ENCODE measurements at regions not wholly inside any gene's neighbourhood (a gene's known extent, or its start where the extent isn't known, plus 50 kb on each side); places are given as distances from the start of the nearest gene placed in this dataset.

DNA sequence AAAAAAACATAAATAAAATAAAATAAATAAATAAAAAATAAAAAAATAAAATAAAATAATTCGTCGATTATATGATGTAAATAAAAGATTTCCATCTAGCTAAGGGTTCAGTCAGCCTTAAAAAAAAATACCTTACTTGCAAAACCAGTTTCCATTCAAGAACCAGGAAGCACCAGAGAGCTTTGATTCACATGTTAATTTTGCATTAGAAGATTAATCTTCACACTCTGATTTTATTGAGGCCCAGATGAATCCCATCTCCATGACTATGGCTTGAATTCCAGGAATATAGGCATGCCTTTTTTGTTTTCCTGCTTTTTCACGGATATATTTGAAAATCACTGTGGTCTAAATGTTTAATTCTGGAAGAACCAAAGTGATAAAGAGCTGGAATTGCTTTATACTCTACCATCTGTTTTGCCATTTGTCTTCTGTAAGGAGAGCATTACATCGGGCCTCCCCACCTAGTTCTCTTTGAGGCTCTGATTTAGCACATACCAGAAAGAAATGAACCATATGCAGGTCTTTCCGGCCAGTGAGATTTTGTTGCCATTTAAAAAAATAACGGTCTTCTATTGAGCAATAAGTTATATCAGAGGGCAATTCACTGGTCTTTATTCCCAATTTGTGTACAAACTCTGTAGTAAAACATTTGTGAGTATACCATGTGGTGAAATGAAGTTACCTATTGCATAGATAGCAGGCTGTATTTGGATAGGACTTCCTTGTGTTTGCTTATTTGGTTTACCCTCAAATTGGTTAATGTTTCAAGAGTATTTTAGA is 175.5 kb downstream of the AEBP2 start:
- H3K4me1 Mint-ChIP-seq: peaks cover 3% of the 10 kb centered on the region
- Histone ChIP-seq H3K4me2 (replicated peaks; ENCODE audit: extremely low read depth, low read length, poor library complexity, severe bottlenecking) (no peak overlapping the region), H3K4me1 (ENCODE audit: control insufficient read depth in 1 of 2, insufficient read depth in 2 of 2, low read length in 2 of 2) (no peaks in the 10 kb centered on the region), H3K27ac (ENCODE audit: low read depth in 1 of 2, low read length in 2 of 2) (no peak overlapping the region), H3K79me2 (ENCODE audit: insufficient read depth, low read length) (no peaks in the 10 kb centered on the region), H4K20me1 (ENCODE audit: insufficient read depth, low read length) (no peaks in the 10 kb centered on the region), H2AFZ (ENCODE audit: insufficient read depth, low read depth, low read length, poor library complexity, severe bottlenecking) (no peak overlapping the region), H3K9me3 (replicated peaks in 1 of 2; ENCODE audit: control insufficient read depth in 1 of 2, insufficient read depth in 1 of 2, low read length in 2 of 2) (peaks cover 0 to 6% of the 10 kb centered on the region in 2 donors), H3K4me3 (replicated peaks in 1 of 3; ENCODE audit: low read depth in 2 of 3, low read length in 3 of 3) (no peak overlapping the region), H3K27me3 (ENCODE audit: control insufficient read depth in 2 of 2, insufficient read depth in 2 of 2, low read length in 2 of 2) (no peaks in the 10 kb centered on the region), H3K36me3 (replicated peaks in 1 of 2; ENCODE audit: control insufficient read depth in 1 of 2, insufficient read depth in 2 of 2, low read length in 2 of 2) (no peaks in the 10 kb centered on the region), H3K9ac (ENCODE audit: insufficient read depth, low read length, poor library complexity, severe bottlenecking) (no peak overlapping the region)
- H3K27me3 Mint-ChIP-seq (ENCODE audit: low read depth in 3 of 3): peaks cover 0 to 1% (median 0%) of the 10 kb centered on the region in 3 donors
- H3K36me3 Mint-ChIP-seq: no peaks in the 10 kb centered on the region
- intact Hi-C loops (cut with micrococcal nuclease): no loop called here
- WGBS (ENCODE audit: insufficient coverage): no CpG with 5 or more reads among the region's 6 CpGs
- H3K27ac Mint-ChIP-seq: no peak overlapping the region
- H3K4me3 Mint-ChIP-seq: no peak overlapping the region
- TF ChIP-seq, protein P1, sequence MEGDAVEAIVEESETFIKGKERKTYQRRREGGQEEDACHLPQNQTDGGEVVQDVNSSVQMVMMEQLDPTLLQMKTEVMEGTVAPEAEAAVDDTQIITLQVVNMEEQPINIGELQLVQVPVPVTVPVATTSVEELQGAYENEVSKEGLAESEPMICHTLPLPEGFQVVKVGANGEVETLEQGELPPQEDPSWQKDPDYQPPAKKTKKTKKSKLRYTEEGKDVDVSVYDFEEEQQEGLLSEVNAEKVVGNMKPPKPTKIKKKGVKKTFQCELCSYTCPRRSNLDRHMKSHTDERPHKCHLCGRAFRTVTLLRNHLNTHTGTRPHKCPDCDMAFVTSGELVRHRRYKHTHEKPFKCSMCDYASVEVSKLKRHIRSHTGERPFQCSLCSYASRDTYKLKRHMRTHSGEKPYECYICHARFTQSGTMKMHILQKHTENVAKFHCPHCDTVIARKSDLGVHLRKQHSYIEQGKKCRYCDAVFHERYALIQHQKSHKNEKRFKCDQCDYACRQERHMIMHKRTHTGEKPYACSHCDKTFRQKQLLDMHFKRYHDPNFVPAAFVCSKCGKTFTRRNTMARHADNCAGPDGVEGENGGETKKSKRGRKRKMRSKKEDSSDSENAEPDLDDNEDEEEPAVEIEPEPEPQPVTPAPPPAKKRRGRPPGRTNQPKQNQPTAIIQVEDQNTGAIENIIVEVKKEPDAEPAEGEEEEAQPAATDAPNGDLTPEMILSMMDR (IDR thresholded peaks at IDR 0.05): no peak
- DNase-seq: no peak
- peaks cover 0 to 21% (median 6%) of the 10 kb centered on the region in 7 donors for H3K9me3 Mint-ChIP-seq

DNA sequence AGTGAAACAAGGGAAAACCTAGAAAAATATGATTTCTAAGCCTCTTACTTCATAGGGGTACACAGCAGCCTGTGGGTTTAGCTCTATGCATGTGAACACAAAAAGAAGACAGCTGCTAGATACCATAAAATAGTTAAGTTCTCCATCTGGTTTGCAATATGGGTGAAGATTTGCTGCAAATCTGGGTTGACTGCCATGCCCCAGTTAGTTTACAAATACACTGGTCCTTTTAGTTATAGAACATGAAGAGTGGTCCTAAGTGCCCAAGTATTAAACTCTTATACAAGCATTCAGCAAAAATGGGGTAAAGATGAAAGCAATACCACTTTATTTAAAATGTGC is 176.1 kb downstream of the AEBP2 start:
- intact Hi-C loops (cut with micrococcal nuclease): no loop called here
- peaks cover 0 to 19% (median 6%) of the 10 kb centered on the region in 7 donors for H3K9me3 Mint-ChIP-seq
- no peak overlapping the region for H3K27ac Mint-ChIP-seq
- H3K4me3 ChIP-seq (replicated peaks in 1 of 3; ENCODE audit: low read depth in 2 of 3, low read length in 3 of 3): no peak overlapping the region
- H3K9me3 ChIP-seq (replicated peaks in 1 of 2; ENCODE audit: control insufficient read depth in 1 of 2, insufficient read depth in 1 of 2, low read length in 2 of 2): peaks cover 0 to 6% of the 10 kb centered on the region in 2 donors
- H3K27me3 ChIP-seq (ENCODE audit: control insufficient read depth in 2 of 2, insufficient read depth in 2 of 2, low read length in 2 of 2): no peaks in the 10 kb centered on the region
- no peaks in the 10 kb centered on the region for H3K79me2 ChIP-seq (ENCODE audit: insufficient read depth, low read length)
- peaks cover 3% of the 10 kb centered on the region for H3K4me1 Mint-ChIP-seq
- H3K36me3 Mint-ChIP-seq: no peaks in the 10 kb centered on the region
- H3K9ac ChIP-seq (ENCODE audit: insufficient read depth, low read length, poor library complexity, severe bottlenecking): no peak overlapping the region
- no peaks in the 10 kb centered on the region for H3K4me1 ChIP-seq (ENCODE audit: control insufficient read depth in 1 of 2, insufficient read depth in 2 of 2, low read length in 2 of 2)
- H3K4me2 ChIP-seq (replicated peaks; ENCODE audit: extremely low read depth, low read length, poor library complexity, severe bottlenecking): no peak overlapping the region
- no peak overlapping the region for H3K27ac ChIP-seq (ENCODE audit: low read depth in 1 of 2, low read length in 2 of 2)
- no peak overlapping the region for H2AFZ ChIP-seq (ENCODE audit: insufficient read depth, low read depth, low read length, poor library complexity, severe bottlenecking)
- no peaks in the 10 kb centered on the region for H3K36me3 ChIP-seq (replicated peaks in 1 of 2; ENCODE audit: control insufficient read depth in 1 of 2, insufficient read depth in 2 of 2, low read length in 2 of 2)
- no peaks in the 10 kb centered on the region for H4K20me1 ChIP-seq (ENCODE audit: insufficient read depth, low read length)
- no peak overlapping the region for H3K4me3 Mint-ChIP-seq
- no peak for DNase-seq
- H3K27me3 Mint-ChIP-seq (ENCODE audit: low read depth in 3 of 3): peaks cover 0 to 1% (median 0%) of the 10 kb centered on the region in 3 donors
- TF ChIP-seq, protein P1 (IDR thresholded peaks at IDR 0.05): no peak
